GM23338 (cell line): ENCODE measurements at regions not wholly inside any gene's neighbourhood (a gene's known extent, or its start where the extent isn't known, plus 50 kb on each side); places are given as distances from the start of the nearest gene placed in this dataset.
A peak's percentile ranks its signal among the peaks of the same experiment; 100 is the strongest.

Source experiments
- ATAC-seq: fragments of 200-7000 bp; cut with Tn5 transposase; 3 replicates; pipeline ENCODE4 v1.9.1; 2020
- DNase-seq: peaks from one replicate; pipeline ENCODE4 v3.0.0-alpha.2; 2015; ENCODE audit warnings: low spot score
- H2AFZ ChIP-seq: fragments of 200-600 bp; sonication (generic); 2 replicates; pipeline ENCODE4 v1.8.0; 2016; ENCODE audit warnings: antibody characterized with exemption, mild to moderate bottlenecking, moderate library complexity
- H3F3A ChIP-seq: fragments of 200-600 bp; sonication (generic); replicated peaks from 2 replicates; pipeline ENCODE4 v1.8.0; 2017; ENCODE audit warnings: antibody characterized with exemption, mixed run types, low read depth
- H3K27ac ChIP-seq: fragments of 200-600 bp; sonication (generic); 2 replicates; pipeline ENCODE4 v1.6.1; 2016; ENCODE audit warnings: low read depth
- H3K27me3 ChIP-seq: fragments of 200-600 bp; sonication (generic); 2 replicates; pipeline ENCODE4 v1.8.0; 2016; ENCODE audit warnings: mild to moderate bottlenecking, mixed run types, moderate library complexity; ENCODE audit not compliant: insufficient read depth
- H3K36me3 ChIP-seq: fragments of 200-600 bp; sonication (generic); 2 replicates; pipeline ENCODE4 v1.8.0; 2016; ENCODE audit warnings: mild to moderate bottlenecking; ENCODE audit not compliant: insufficient read depth
- H3K4me1 ChIP-seq: fragments of 200-600 bp; sonication (generic); 2 replicates; pipeline ENCODE4 v1.8.0; 2016; ENCODE audit warnings: mild to moderate bottlenecking, moderate library complexity; ENCODE audit not compliant: insufficient read depth
- H3K4me2 ChIP-seq: fragments of 200-600 bp; sonication (generic); 2 replicates; pipeline ENCODE4 v1.7.1; 2017; ENCODE audit warnings: mixed run types
- H3K4me3 ChIP-seq: fragments of 200-600 bp; sonication (generic); 2 replicates; pipeline ENCODE4 v1.6.1; 2016; ENCODE audit warnings: mixed run types
- H3K79me2 ChIP-seq: fragments of 200-600 bp; sonication (generic); replicated peaks from 2 replicates; pipeline ENCODE4 v1.8.0; 2017; ENCODE audit warnings: mild to moderate bottlenecking; ENCODE audit not compliant: insufficient read depth
- H3K9me2 ChIP-seq: fragments of 200-600 bp; sonication (generic); 2 replicates; pipeline ENCODE4 v1.8.0; 2017; ENCODE audit not compliant: insufficient read depth
- H4K20me1 ChIP-seq: fragments of 200-600 bp; sonication (generic); replicated peaks from 2 replicates; pipeline ENCODE4 v1.8.0; 2017; ENCODE audit warnings: mild to moderate bottlenecking; ENCODE audit not compliant: insufficient read depth
- H3K27ac Mint-ChIP-seq: 2 replicates; pipeline ENCODE4 v1.8.0; 2020; ENCODE audit warnings: inconsistent platforms, mild to moderate bottlenecking, moderate library complexity, mixed read lengths
- H3K27me3 Mint-ChIP-seq: 3 replicates; pipeline ENCODE4 v1.8.0; 2022; ENCODE audit warnings: low read depth, mild to moderate bottlenecking, moderate library complexity, mixed read lengths, inconsistent platforms; ENCODE audit not compliant: insufficient read depth, poor library complexity
- H3K36me3 Mint-ChIP-seq: 3 replicates; pipeline ENCODE4 v1.8.0; 2021; ENCODE audit warnings: low read depth, mild to moderate bottlenecking, inconsistent platforms, moderate library complexity, mixed read lengths
- H3K4me1 Mint-ChIP-seq: 3 replicates; pipeline ENCODE4 v1.8.0; 2020; ENCODE audit warnings: mild to moderate bottlenecking, inconsistent platforms, mixed read lengths
- H3K4me3 Mint-ChIP-seq: 3 replicates; pipeline ENCODE4 v1.8.0; 2021; ENCODE audit warnings: moderate library complexity, mild to moderate bottlenecking, inconsistent platforms, mixed read lengths
- H3K9me3 Mint-ChIP-seq: 3 replicates; pipeline ENCODE4 v1.8.0; 2020; ENCODE audit warnings: moderate library complexity, mild to moderate bottlenecking, inconsistent platforms, mixed read lengths
- EZH2 ChIP-seq: fragments of 200-600 bp; sonication (generic); IDR thresholded peaks from one replicate; pipeline ENCODE4 v1.8.0; 2017; ENCODE audit warnings: antibody characterized with exemption, mild to moderate bottlenecking, low read depth; ENCODE audit not compliant: unreplicated experiment
- EZH2phosphoT487 ChIP-seq: fragments of 200-600 bp; sonication (generic); IDR thresholded peaks from one replicate; pipeline ENCODE4 v1.8.1; 2018; ENCODE audit warnings: antibody characterized with exemption; ENCODE audit not compliant: unreplicated experiment
- JUNB ChIP-seq: IDR thresholded peaks from one replicate; pipeline ENCODE4 v1.6.1; 2016; ENCODE audit warnings: antibody characterized with exemption; ENCODE audit not compliant: unreplicated experiment
- NANOG ChIP-seq: IDR thresholded peaks from 2 replicates; pipeline ENCODE4 v1.6.1; 2016; ENCODE audit warnings: antibody characterized with exemption, borderline replicate concordance
- POLR2AphosphoS5 ChIP-seq: IDR thresholded peaks from 2 replicates; pipeline ENCODE4 v1.6.1; 2016; ENCODE audit warnings: antibody characterized with exemption, low read depth
- STAT1 ChIP-seq: IDR thresholded peaks from one replicate; pipeline ENCODE4 v1.6.1; 2016; ENCODE audit warnings: antibody characterized with exemption; ENCODE audit not compliant: unreplicated experiment
- ZNF114 ChIP-seq: fragments of 250-450 bp; sonication (Bioruptor Pico); IDR thresholded peaks from 2 replicates; pipeline ENCODE4 v1.5.0; 2020; ENCODE audit warnings: mild to moderate bottlenecking, moderate library complexity
- ZNF331 ChIP-seq: fragments of 250-450 bp; sonication (Bioruptor Pico); IDR thresholded peaks from 2 replicates; pipeline ENCODE4 v1.5.0; 2020; ENCODE audit warnings: low read depth, mild to moderate bottlenecking, moderate library complexity
- TF ChIP-seq, protein P1 (sequence below), 2 experiments: fragments of 200-600 bp in 1 of 2; sonication (generic) in 1 of 2; conservative IDR thresholded peaks; 2 replicates each; pipeline versions ENCODE4 v1.5.1 to v1.6.1; 2016 to 2017; ENCODE audit warnings: antibody characterized with exemption in 2 of 2, low read depth in 2 of 2, mild to moderate bottlenecking in 2 of 2, moderate library complexity in 1 of 2
- TF ChIP-seq, protein P2 (sequence below): IDR thresholded peaks from 2 replicates; pipeline ENCODE4 v1.6.1; 2016; ENCODE audit warnings: antibody characterized with exemption
- TF ChIP-seq, protein P3 (sequence below): fragments of 250-450 bp; sonication (Bioruptor Pico); IDR thresholded peaks from 2 replicates; pipeline ENCODE4 v1.5.0; 2020; ENCODE audit warnings: mild to moderate bottlenecking, moderate library complexity

DNA sequence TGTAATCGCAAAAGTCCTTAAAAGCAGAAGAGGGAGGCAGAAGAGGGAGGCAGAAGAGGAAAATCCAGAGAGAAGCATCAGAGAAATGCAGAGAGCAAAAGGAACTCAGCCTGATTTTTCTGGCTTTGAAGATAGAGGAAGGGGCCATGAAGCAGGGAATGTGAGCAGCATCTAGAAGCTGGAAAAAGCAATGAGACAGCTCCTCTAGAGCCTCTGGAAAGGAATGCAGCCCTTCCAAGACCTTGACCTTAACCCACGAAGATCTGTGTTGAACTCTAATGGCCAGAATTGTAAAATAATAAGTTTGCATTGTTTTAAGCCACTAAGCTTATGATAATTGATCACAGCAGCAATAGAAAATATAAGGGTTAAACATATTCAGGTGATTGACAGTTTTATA is 159.6 kb downstream of the ATPSCKMT start:
- Histone ChIP-seq H2AFZ (no peak overlapping the region), H3K4me3 (no peak overlapping the region), H3K4me1 (peaks cover 16% of the 10 kb centered on the region; the same call in 1 of the 2 replicates), H4K20me1 (no peaks in the 10 kb centered on the region), H3K27ac (no peak overlapping the region), H3K79me2 (no peaks in the 10 kb centered on the region), H3K9me2 (0 out of 2 replicates have a peak, but pooled peaks cover 6% of the 10 kb centered on the region), H3F3A (no peaks in the 10 kb centered on the region), H3K27me3 (no peaks in the 10 kb centered on the region), H3K4me2 (no peak overlapping the region), H3K36me3 (0 out of 2 replicates have a peak, but pooled peaks cover 5% of the 10 kb centered on the region)
- H3K4me1 Mint-ChIP-seq = peaks cover 4% of the 10 kb centered on the region; the same call in 2 of the 3 replicates
- ATAC-seq (no peak), DNase-seq (peak; percentile 22)
- H3K36me3 Mint-ChIP-seq = peaks cover 48% of the 10 kb centered on the region
- TF ChIP-seq EZH2 = no peak
- TF ChIP-seq, protein P1, sequence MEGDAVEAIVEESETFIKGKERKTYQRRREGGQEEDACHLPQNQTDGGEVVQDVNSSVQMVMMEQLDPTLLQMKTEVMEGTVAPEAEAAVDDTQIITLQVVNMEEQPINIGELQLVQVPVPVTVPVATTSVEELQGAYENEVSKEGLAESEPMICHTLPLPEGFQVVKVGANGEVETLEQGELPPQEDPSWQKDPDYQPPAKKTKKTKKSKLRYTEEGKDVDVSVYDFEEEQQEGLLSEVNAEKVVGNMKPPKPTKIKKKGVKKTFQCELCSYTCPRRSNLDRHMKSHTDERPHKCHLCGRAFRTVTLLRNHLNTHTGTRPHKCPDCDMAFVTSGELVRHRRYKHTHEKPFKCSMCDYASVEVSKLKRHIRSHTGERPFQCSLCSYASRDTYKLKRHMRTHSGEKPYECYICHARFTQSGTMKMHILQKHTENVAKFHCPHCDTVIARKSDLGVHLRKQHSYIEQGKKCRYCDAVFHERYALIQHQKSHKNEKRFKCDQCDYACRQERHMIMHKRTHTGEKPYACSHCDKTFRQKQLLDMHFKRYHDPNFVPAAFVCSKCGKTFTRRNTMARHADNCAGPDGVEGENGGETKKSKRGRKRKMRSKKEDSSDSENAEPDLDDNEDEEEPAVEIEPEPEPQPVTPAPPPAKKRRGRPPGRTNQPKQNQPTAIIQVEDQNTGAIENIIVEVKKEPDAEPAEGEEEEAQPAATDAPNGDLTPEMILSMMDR (conservative IDR thresholded peaks at IDR 0.05; ENCODE audit: low read depth in 2 of 2) = 0 out of 4 replicates have a peak, but pooled peaks have one; percentile 12 to 16
- no peak overlapping the region for H3K27ac Mint-ChIP-seq
- H3K27me3 Mint-ChIP-seq = peaks cover 2% of the 10 kb centered on the region
- H3K4me3 Mint-ChIP-seq = no peak overlapping the region
- peaks cover 47% of the 10 kb centered on the region for H3K9me3 Mint-ChIP-seq

DNA sequence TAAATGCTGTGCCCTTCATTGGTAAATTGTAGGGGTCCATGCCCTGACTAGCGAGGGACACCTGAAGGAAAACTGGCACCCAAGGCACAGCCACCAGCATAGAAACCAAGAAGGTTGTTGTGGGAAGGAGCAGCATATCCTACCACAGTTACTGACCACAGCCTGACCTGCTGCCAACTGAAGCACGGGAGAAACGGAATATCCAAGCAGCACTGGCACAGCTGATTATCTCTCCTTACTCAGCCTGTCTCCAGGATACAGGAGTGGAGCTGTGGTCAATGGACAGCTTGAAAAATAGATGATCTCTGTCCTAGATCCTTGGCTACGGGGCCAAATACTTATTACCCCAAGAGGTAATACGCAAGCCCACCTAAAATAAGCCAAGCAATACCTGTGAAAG is 164.5 kb downstream of the ATPSCKMT start:
- Mint-ChIP-seq H3K4me1 (peaks cover 5% of the 10 kb centered on the region; the same call in 2 of the 3 replicates), H3K4me3 (no peak overlapping the region), H3K27me3 (peaks cover 4% of the 10 kb centered on the region), H3K27ac (no peak overlapping the region), H3K9me3 (peaks cover 24% of the 10 kb centered on the region), H3K36me3 (peaks cover 23% of the 10 kb centered on the region; the same call in 2 of the 3 replicates)
- H2AFZ ChIP-seq = no peak overlapping the region
- H3K4me2 ChIP-seq = no peak overlapping the region
- H3K4me1 ChIP-seq = no peaks in the 10 kb centered on the region
- peaks cover 26% of the 10 kb centered on the region; the same call in 1 of the 2 replicates for H3K9me2 ChIP-seq
- H3K27ac ChIP-seq = no peak overlapping the region
- H3F3A ChIP-seq = no peaks in the 10 kb centered on the region
- H3K36me3 ChIP-seq = 0 out of 2 replicates have a peak, but pooled peaks cover 5% of the 10 kb centered on the region
- ATAC-seq = no peak
- no peak for DNase-seq
- no peaks in the 10 kb centered on the region for H3K27me3 ChIP-seq
- H3K79me2 ChIP-seq = no peaks in the 10 kb centered on the region
- H3K4me3 ChIP-seq = no peak overlapping the region
- H4K20me1 ChIP-seq = no peaks in the 10 kb centered on the region
- no peak for TF ChIP-seq POLR2AphosphoS5
- TF ChIP-seq, protein P2, sequence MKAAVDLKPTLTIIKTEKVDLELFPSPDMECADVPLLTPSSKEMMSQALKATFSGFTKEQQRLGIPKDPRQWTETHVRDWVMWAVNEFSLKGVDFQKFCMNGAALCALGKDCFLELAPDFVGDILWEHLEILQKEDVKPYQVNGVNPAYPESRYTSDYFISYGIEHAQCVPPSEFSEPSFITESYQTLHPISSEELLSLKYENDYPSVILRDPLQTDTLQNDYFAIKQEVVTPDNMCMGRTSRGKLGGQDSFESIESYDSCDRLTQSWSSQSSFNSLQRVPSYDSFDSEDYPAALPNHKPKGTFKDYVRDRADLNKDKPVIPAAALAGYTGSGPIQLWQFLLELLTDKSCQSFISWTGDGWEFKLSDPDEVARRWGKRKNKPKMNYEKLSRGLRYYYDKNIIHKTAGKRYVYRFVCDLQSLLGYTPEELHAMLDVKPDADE = no peak
- TF ChIP-seq NANOG = no peak
- TF ChIP-seq ZNF114 (CRISPR knock-in tag) = no peak
- TF ChIP-seq JUNB = no peak
- TF ChIP-seq, protein P3, sequence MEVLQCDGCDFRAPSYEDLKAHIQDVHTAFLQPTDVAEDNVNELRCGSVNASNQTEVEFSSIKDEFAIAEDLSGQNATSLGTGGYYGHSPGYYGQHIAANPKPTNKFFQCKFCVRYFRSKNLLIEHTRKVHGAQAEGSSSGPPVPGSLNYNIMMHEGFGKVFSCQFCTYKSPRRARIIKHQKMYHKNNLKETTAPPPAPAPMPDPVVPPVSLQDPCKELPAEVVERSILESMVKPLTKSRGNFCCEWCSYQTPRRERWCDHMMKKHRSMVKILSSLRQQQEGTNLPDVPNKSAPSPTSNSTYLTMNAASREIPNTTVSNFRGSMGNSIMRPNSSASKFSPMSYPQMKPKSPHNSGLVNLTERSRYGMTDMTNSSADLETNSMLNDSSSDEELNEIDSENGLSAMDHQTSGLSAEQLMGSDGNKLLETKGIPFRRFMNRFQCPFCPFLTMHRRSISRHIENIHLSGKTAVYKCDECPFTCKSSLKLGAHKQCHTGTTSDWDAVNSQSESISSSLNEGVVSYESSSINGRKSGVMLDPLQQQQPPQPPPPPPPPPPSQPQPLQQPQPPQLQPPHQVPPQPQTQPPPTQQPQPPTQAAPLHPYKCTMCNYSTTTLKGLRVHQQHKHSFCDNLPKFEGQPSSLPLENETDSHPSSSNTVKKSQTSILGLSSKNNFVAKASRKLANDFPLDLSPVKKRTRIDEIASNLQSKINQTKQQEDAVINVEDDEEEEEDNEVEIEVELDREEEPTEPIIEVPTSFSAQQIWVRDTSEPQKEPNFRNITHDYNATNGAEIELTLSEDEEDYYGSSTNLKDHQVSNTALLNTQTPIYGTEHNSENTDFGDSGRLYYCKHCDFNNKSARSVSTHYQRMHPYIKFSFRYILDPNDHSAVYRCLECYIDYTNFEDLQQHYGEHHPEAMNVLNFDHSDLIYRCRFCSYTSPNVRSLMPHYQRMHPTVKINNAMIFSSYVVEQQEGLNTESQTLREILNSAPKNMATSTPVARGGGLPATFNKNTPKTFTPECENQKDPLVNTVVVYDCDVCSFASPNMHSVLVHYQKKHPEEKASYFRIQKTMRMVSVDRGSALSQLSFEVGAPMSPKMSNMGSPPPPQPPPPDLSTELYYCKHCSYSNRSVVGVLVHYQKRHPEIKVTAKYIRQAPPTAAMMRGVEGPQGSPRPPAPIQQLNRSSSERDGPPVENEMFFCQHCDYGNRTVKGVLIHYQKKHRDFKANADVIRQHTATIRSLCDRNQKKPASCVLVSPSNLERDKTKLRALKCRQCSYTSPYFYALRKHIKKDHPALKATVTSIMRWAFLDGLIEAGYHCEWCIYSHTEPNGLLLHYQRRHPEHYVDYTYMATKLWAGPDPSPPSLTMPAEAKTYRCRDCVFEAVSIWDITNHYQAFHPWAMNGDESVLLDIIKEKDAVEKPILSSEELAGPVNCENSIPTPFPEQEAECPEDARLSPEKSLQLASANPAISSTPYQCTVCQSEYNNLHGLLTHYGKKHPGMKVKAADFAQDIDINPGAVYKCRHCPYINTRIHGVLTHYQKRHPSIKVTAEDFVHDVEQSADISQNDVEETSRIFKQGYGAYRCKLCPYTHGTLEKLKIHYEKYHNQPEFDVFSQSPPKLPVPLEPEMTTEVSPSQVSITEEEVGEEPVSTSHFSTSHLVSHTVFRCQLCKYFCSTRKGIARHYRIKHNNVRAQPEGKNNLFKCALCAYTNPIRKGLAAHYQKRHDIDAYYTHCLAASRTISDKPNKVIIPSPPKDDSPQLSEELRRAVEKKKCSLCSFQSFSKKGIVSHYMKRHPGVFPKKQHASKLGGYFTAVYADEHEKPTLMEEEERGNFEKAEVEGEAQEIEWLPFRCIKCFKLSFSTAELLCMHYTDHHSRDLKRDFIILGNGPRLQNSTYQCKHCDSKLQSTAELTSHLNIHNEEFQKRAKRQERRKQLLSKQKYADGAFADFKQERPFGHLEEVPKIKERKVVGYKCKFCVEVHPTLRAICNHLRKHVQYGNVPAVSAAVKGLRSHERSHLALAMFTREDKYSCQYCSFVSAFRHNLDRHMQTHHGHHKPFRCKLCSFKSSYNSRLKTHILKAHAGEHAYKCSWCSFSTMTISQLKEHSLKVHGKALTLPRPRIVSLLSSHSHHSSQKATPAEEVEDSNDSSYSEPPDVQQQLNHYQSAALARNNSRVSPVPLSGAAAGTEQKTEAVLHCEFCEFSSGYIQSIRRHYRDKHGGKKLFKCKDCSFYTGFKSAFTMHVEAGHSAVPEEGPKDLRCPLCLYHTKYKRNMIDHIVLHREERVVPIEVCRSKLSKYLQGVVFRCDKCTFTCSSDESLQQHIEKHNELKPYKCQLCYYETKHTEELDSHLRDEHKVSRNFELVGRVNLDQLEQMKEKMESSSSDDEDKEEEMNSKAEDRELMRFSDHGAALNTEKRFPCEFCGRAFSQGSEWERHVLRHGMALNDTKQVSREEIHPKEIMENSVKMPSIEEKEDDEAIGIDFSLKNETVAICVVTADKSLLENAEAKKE (CRISPR knock-in tag) = no peak
- TF ChIP-seq, protein P1 (conservative IDR thresholded peaks at IDR 0.05; ENCODE audit: low read depth in 2 of 2) = no peak
- TF ChIP-seq EZH2phosphoT487 = no peak
- no peak for TF ChIP-seq ZNF331
- no peak for TF ChIP-seq STAT1
